Right ventricle myocardium superior (tissue), 1 donor: ENCODE measurements at regions not wholly inside any gene's neighbourhood (a gene's known extent, or its start where the extent isn't known, plus 50 kb on each side); places are given as distances from the start of the nearest gene placed in this dataset.

Experiments used
- ATAC-seq: fragments of 200-7000 bp; cut with Tn5 transposase; one replicate; pipeline ENCODE4 v1.9.1; 2020; ENCODE audit warnings: mild to moderate bottlenecking; ENCODE audit not compliant: poor library complexity
- DNase-seq: peaks from one replicate; pipeline ENCODE4 v3.0.0-alpha.2; 2020
- intact Hi-C: fragments of 100-400 bp; cut with DNase I; formaldehyde crosslinking; loops from one replicate; pipeline ENCODE4 v1.11.2; 2022
- donor health status: DM: no; HTN: yes; CAD: no; lungs with severe emphysema.

DNA sequence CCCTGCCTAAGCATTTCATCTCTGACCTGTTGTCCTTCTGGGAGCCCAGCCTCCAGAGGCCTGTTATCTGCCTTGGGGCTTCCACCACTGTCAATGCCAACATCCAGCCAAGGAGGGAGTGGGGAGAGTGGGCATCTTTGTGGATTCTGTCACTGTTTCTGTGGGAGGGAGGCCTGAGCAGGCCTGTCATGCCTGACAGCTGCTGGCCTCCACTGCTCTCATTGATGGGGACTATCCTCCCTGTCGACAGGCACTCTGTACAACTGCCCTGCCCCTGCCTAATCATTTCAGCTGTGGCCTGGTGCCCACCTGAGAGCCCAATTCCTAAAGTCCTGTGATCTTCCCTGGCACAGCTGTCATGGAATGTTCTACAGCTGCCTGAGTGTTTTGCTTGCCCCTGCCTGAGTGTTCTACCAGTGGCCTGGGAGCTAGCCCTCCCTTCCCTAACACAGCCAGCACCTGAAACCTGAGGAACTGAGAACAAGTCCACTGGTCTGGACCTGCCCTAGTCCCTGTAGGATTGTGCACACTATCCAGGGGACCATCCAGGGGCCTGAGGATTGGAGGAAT lies 145.3 kb downstream of the FAM83B start:
- intact Hi-C loops = no loop called here
- ATAC-seq = peak; percentile 36
- DNase-seq = no peak

DNA sequence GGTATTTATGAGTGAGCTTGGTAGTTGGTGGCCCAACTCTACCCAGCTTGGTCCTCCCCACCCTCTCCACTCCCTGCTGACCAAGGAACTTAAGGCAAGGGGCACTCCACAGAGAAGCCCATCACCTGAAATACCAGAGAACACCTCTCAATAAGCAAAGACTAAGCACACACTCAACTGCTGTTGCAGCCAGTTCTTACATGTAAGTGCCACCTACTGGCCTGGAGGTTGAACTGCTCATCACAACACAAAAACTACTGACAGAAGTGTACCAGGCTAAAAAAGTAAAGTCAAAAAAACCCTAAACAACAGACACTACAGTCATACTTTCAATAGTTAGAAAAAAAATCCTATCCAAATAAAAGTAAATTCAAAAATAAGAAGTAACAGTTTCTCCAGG lies 146.2 kb downstream of the FAM83B start:
- DNase-seq = no peak
- no peak for ATAC-seq
- intact Hi-C loops = no loop called here

DNA sequence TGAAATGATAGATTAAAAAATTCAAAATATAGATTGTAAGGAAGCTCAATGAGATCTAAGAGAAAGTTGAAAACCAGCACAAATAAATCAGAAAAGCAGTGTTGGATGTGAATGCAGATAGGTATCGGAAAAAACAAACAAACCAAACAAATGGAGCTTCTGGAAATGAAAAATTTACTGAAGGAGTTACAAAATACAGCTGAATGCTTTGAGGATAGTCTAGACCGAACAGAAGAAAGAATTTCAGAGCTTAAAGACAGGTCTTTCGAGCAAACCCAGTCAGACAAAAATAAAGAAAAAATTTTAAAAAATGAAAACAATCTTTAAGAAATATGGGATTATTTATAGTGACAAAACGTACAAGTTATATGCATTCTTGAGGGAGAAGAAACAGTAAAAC lies 146.7 kb downstream of the FAM83B start:
- no peak for ATAC-seq

DNA sequence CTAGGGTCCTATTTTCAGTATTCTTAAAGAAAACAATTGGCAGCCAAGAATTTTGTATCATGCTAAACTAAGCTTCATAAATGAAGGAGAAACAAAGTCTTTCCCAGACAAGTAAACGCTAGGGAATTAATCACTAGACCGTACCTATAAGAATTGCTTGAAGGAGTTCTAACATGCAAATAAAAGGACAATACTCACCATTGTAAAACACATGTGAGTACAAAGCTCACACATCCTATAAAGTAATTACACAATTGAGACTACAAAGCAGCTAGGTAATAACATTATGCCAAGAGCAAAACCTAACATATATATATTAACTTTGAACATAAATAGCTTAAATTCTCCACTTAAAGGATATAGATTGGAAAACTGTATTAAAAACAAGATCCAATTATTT lies 147.4 kb downstream of the FAM83B start:
- DNase-seq (no peak), ATAC-seq (no peak)
- intact Hi-C loops = no loop called here

More for the DNA sequence above, 146.7 kb downstream of the FAM83B start:
- no peak for DNase-seq
- intact Hi-C loops = no loop called here

DNA sequence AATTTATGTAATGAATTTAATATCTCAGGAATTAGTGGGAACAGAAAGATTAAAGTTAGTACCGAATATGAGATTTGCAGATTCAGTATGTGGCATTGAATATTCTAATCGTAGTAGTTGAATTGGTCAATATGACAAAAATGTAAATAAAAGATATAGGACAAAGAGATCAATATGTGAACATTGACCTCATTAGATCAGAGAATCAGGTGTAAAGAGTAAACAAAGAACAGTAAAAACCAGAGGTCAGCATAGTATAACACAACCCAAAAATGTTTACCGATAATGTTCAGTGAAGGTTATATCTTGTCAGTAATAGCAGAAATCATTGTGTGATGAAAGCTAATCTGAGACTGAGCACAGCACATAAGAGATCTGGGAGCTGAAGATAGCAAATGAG lies 152.0 kb downstream of the FAM83B start:
- ATAC-seq = peak; percentile 35
- no peak for DNase-seq
- intact Hi-C loops = no loop called here

DNA sequence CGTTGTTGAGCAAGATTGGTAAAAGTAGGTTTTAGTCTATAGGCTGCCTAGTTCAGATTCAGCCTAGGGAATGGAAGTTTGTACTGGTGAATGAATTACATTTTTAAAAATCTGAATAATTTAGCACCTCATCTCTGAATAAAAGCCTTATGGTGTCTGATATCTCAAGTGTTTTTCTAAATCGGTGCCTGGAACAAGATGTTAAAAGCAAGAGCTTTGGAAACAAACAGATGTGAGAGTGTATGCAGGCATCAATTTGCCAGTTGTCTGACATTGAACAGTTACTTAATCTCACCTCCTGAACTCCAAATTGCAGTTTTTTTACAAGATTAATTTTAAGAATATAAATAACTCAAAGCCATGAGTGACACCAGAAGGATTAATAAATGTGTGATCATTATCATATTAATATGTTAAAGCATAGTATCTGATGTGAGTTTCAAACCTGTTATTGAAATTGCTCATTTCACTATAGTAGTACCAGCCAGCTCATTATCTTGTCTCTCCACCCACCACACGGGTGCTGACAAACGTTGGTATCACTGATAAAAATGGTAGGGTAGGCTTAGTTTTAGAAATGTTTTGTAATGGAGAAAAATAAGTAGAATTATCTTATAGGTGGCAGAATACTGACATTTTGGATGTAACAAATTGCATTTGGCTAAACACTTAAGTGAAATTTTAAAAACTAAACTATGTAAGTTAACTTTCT lies 157.3 kb downstream of the FAM83B start:
- ATAC-seq (peak; percentile 90), DNase-seq (no peak)
- intact Hi-C loops = no loop called here

DNA sequence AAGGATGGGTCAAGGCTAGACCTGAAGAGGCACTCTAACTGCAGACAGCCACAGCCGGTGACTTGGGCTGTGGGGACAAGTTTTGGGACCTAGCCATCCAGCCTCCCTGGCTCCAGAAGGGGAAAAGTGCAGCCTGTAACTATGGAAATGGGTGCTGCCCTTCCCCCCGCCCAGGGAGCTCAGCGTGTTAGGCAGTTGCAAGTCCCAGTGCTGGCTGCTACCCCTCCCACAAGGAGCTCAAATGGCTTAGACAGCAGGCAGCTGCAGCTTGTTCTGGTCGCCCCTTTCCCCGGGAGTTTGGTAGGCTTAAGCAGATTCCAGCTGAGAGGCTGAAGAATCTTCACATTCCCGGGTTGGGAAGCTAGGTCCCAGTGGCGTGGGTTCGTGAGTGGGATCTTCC lies 162.6 kb downstream of the FAM83B start:
- ATAC-seq (no peak), DNase-seq (no peak)
- intact Hi-C loops = no loop called here

DNA sequence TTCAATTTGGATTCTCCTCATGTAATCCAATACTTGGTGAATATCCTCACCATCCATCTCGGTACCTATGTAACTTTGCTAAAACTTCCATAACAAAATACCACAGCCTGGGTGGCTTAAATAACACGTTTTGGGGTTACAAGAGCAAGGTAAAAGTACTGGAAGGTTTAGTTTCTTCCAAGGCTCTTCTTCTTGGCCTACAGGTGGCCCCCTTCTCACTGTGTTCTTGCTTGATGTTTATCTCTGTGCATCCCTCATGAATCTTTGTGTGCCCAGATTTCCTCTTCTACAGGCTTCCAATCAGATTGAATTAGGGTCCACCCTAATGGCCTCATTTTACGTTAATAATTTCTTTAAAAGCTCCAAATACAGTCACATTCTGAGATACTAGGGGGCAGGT lies 163.3 kb upstream of the HCRTR2 start:
- DNase-seq = no peak
- intact Hi-C loops = no loop called here
- no peak for ATAC-seq

DNA sequence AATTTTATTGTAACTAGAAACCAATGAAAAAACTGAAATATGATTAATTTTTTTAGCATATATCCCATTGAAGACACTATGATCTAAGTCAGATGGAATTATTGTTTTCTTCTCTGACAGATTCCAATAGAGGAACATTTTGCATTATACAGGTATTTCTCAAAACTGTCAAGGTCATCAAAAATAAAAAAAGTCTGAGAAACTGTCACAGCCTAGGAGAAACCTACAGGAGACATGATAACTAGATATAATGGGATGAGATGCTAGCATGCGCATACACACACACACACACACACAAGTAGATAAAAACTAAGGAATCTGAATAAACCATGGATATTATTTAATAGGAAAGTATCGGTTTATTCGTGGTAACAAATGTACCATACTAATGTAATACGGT lies 161.9 kb upstream of the HCRTR2 start:
- ATAC-seq = no peak
- intact Hi-C loops = no loop called here
- no peak for DNase-seq

DNA sequence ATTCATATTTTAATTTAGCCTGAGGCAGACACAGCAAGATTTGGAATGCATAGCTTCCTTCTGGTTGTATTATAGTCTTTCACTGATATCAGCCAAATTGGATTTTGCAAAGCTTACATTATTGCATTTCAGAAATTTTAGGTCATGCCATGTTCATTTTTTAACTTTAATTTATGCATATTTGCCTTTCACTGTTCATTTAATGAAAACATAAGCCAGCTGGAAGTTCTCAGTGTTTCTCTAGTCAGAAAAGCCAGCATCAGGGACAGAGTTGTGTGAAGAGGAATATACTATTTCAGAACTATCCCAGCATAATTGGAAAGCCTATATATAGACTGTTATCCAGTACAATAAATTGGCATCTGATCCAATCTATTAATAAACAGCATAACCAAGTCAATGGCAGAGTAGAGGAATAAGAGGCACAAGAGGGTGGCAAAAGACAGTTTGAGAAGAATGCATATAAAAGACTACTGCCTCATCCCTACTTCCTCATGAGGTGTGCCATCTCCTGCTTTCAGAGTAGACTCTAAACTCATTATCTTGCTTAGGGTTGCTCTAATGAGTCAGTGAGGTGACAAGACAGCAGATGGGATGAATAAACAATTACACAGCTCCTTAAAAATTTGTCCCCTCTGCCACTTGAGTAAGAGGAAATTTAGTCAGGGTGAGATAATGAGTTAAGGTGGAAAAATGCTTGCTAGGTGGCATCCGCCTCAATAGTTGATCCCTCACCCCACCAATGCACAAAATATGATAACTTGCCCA lies 159.8 kb upstream of the HCRTR2 start:
- intact Hi-C loops = no loop called here
- DNase-seq (no peak), ATAC-seq (peak; percentile 41)

DNA sequence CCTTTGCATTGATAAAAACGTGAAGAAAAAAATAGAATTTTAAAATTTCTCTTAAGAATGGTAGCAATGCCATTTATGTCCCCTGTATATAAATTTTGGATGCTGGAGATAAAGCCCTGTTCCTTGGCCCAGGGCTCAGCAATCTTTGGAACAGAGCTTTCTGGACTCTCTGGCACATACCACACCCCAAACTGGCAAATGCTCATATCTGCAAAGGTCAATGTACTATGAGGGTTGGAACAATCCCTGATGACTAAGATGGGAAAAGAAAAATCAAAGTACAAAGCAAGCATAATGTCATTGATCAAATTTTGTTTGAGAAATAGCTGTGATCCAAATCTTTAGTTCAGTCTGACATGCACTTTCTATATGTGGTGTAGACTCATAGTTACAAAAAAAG lies 158.1 kb upstream of the HCRTR2 start:
- intact Hi-C loops = no loop called here
- ATAC-seq (peak; percentile 82), DNase-seq (no peak)

DNA sequence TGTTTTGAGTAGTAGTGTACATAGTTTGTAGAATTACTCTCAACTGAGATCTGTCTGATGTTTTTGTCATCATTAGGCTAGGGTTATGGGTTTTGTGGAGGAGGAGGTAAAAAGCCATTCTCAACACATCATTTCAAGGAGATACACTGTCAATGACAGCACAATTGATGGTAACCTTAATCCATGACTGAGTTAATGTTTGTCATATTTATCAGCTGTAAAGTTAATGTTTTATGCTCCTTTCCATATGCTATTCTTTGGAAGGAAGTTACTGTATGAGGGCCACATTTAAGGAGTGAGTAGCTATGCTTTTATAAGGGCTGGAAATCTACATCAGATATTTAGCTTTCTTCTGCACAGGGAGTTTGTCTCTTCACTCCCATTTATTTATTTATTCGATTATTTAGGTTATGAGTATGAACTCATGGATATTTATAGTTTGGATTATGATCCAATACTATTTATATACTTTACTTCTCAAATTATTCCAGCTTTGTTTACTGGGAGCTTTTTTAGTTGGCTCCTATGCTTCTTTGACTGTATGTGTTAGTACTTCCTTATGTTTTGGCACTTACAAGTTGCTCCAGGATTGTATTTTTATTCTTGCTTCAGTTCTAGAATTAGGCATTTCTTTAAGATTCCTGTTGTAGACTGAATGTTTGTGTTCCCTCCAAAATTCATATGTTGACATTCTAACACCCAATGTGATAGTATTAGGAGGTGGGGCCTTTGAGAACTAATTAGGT lies 156.6 kb upstream of the HCRTR2 start:
- intact Hi-C loops = no loop called here
- ATAC-seq (no peak), DNase-seq (no peak)

DNA sequence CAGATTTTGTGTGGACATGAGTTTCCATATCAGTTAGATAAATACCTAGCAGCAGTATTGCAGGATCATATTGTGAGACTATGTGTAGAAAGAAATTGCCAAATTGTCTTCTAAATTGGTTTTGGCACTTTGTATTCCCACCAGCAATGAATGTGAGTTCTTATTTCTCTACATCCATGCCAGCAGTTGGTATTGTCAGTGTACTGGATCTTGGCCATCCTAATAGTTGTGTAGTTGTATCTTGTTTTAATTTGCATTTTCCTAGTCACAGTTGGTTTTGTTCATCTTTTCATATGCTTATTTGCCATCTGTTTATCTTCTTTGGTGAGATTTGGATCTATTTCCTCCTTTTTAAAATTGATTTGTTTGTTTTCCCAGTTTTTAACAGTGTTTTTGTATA lies 154.7 kb upstream of the HCRTR2 start:
- ATAC-seq = no peak
- no peak for DNase-seq
- intact Hi-C loops = no loop called here

DNA sequence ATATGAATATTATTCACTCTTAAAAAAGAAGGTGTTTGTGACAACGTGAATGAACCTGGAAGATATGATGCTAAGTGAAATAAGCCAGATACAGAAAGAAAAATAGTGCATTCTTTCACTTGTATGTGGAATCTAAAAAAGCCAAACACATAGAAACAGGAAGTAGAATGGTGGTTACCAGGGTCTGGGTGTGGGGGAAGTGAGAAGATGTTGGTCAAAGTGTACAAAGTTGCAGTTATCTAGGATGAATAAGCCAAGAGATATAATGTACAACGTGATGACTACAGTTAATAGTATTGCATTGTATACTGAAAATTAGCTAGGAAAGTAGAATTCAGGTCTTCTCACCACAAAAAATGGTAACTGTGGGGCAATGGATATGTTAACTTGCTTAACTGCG lies 151.1 kb upstream of the HCRTR2 start:
- intact Hi-C loops = no loop called here
- ATAC-seq (no peak), DNase-seq (no peak)

DNA sequence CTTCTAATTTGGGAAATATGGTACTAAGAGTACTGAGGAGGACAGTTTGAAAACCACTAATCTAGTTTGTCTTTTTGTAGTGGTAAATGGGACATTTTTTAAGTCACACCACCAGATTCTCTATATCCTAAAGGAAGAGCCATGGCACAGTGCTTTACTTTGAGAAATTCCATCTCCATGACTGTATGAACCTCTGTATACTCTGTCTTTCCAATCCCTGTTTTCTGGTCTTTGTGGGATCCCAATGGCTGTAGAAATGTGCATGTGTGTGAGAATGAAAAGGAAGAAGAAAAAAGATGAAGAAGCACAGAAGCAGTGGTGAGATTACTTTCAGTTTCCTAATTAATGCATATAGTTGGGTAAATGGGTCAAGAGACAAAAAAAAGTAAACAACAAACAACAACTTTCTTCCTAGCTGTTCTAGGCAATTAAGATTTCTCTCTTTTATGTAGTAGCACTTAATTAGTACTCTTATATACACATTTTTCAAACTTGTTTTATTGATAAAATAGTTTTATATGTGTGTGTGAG lies 141.2 kb upstream of the HCRTR2 start:
- DNase-seq (no peak), ATAC-seq (no peak)
- intact Hi-C loops = no loop called here

DNA sequence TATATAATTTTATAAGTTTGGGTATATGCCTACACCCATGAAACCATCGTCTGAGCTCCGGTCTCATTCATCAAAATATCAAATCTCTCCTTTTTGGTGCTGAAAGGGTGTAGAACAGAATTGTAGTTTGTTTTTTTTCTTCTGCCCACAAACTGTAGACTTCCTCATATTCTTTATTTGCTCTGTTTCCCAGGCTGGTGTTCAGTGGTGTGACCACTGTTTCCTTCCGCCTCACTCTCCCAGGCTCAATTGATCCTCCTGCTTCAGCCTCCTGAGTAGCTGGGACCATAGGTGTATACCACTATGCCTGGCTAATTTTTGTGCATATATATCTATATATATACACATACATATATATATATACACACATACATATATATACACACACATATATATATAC lies 139.6 kb upstream of the HCRTR2 start:
- DNase-seq = no peak

DNA sequence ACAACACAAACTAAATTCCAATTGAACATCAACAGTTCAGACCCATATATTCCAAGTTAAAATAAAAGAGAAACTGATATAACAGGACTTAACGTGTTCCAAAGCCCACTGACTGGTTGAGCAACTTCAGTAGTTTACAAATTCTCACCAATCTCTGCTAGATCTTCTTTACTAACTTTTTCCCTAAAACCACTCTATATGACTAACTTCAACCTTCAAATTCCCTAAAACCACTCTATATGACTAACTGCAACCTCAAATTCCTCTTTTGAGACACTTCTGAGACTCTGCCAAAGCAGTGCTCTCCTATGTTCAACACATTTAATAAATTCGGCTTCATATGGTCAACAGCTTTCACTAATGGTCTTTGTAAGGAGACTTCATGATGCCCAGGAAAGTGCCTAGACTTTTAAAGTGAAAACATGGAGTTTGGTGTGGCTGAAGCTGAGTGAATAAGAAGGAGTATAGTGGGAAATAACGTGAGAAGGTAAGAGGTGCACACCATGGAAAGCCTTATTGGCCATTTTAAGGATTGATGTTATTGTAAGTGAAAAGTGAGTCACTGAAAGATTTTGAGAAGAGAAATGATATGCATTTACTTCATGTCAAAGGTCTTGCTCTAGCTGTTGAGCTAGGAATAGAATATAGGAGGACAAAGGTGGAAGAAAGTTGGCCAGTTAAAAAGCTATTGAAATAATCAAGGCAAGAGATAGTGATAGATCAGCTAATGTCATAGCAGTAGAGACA lies 134.0 kb upstream of the HCRTR2 start:
- no peak for DNase-seq
- no peak for ATAC-seq
- intact Hi-C loops = no loop called here

More for the DNA sequence above, 139.6 kb upstream of the HCRTR2 start:
- intact Hi-C loops = no loop called here
- no peak for ATAC-seq

DNA sequence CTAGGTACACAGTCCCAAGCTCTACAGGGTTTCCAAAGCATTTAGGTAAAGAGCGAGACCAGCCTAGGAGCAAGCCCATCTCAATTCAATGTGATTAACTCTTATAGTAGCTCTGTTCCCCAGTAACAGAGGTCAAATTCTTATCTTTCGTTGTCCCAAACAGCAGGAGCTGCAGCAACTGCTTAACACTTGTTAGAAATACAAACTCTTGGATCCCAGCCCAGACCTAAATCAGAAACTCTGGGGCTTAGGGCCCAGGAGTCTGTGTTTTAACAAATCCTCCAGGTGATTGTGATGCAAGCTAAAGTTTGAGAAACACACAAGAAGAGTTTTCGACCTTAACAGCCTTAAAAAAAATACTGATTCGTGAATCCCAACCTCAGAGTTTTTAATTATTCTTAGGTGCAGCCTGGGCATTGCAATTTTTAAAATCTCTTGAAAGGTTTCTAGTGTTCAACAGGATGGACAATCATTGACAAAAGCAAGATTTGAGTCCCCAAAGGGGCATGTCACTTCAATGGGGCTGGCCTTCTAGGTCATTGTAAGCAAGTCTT lies 127.4 kb upstream of the HCRTR2 start:
- DNase-seq (no peak), ATAC-seq (peak; percentile 93)
- intact Hi-C loops = no loop called here
